OCI-LY1 (cell line): ENCODE measurements at regions not wholly inside any gene's neighbourhood (a gene's known extent, or its start where the extent isn't known, plus 50 kb on each side); places are given as distances from the start of the nearest gene placed in this dataset.

Experiments used
- H2AFZ ChIP-seq: fragments of 200-600 bp; sonication (generic), shearing (Covaris generic); 2 replicates; pipeline ENCODE4 v1.6.0; 2014; ENCODE audit warnings: antibody characterized with exemption, mild to moderate bottlenecking, low read length
- H3F3A ChIP-seq: fragments of 200-600 bp; sonication (generic), shearing (Covaris generic); 2 replicates; pipeline ENCODE4 v1.6.0; 2014; ENCODE audit warnings: mild to moderate bottlenecking, antibody characterized with exemption, low read length, moderate library complexity; ENCODE audit not compliant: insufficient read depth
- H3K27ac ChIP-seq: fragments of 200-600 bp; sonication (generic); 2 replicates; pipeline ENCODE4 v1.5.1; 2014; ENCODE audit warnings: low read length, mixed run types, mild to moderate bottlenecking, low read depth; ENCODE audit not compliant: poor library complexity, severe bottlenecking
- H3K27me3 ChIP-seq: fragments of 200-600 bp; sonication (generic); 2 replicates; pipeline ENCODE4 v1.6.0; 2014; ENCODE audit warnings: antibody characterized with exemption, mild to moderate bottlenecking, low read length, moderate library complexity; ENCODE audit not compliant: insufficient read depth
- H3K36me3 ChIP-seq: fragments of 200-600 bp; sonication (generic); 2 replicates; pipeline ENCODE4 v1.6.1; 2014; ENCODE audit warnings: mild to moderate bottlenecking, antibody characterized with exemption, low read length, moderate library complexity, mixed read lengths; ENCODE audit not compliant: insufficient read depth
- H3K4me1 ChIP-seq: fragments of 200-600 bp; sonication (generic); 2 replicates; pipeline ENCODE4 v1.5.1; 2014; ENCODE audit warnings: mild to moderate bottlenecking, low read length, moderate library complexity; ENCODE audit not compliant: insufficient read depth, severe bottlenecking
- H3K4me2 ChIP-seq: fragments of 200-600 bp; sonication (generic), shearing (Covaris generic); 2 replicates; pipeline ENCODE4 v1.6.1; 2014; ENCODE audit warnings: low read length
- H3K4me3 ChIP-seq: fragments of 200-600 bp; sonication (generic); 2 replicates; pipeline ENCODE4 v1.5.1; 2014; ENCODE audit warnings: low read length, low read depth, mild to moderate bottlenecking, mixed read lengths; ENCODE audit not compliant: poor library complexity, severe bottlenecking
- H3K79me2 ChIP-seq: fragments of 200-600 bp; shearing (Covaris generic); 2 replicates; pipeline ENCODE4 v1.6.1; 2016; ENCODE audit warnings: mixed run types, low read length, mixed read lengths; ENCODE audit not compliant: insufficient read depth
- H3K9ac ChIP-seq: fragments of 200-600 bp; sonication (generic), shearing (Covaris generic); 2 replicates; pipeline ENCODE4 v1.6.1; 2014; ENCODE audit warnings: mild to moderate bottlenecking, low read length, mixed read lengths
- H3K9me2 ChIP-seq: fragments of 200-600 bp; sonication (generic), shearing (Covaris generic); 2 replicates; pipeline ENCODE4 v1.6.1; 2014; ENCODE audit warnings: low read depth, mild to moderate bottlenecking, low read length, mixed read lengths
- H3K9me3 ChIP-seq: fragments of 200-600 bp; shearing (Covaris generic); 2 replicates; pipeline ENCODE4 v1.6.1; 2014; ENCODE audit warnings: low read length, mixed read lengths
- H4K20me1 ChIP-seq: fragments of 200-600 bp; sonication (generic), shearing (Covaris generic); 2 replicates; pipeline ENCODE4 v1.6.0; 2016; ENCODE audit warnings: mild to moderate bottlenecking, low read length; ENCODE audit not compliant: insufficient read depth
- CTCF ChIP-seq: fragments of 200-600 bp; sonication (generic), shearing (Covaris generic); IDR thresholded peaks from 2 replicates; pipeline ENCODE4 v1.5.1; 2017; ENCODE audit warnings: mild to moderate bottlenecking, antibody characterized with exemption, low read length, moderate library complexity, mixed read lengths
- EZH2 ChIP-seq: fragments of 200-600 bp; sonication (generic), shearing (Covaris generic); IDR thresholded peaks from 2 replicates; pipeline ENCODE4 v1.8.0; 2017; ENCODE audit warnings: borderline replicate concordance, mixed run types, mild to moderate bottlenecking, antibody characterized with exemption, low read length, moderate library complexity, mixed read lengths

GRCh38 chr1:177755851-177756560 is 213.9 kb downstream of the SEC16B start:
- TF ChIP-seq CTCF (no peak), EZH2 (no peak)
- Histone ChIP-seq H3K27ac (no peak overlapping the region), H2AFZ (no peak overlapping the region), H3K79me2 (no peaks in the 10 kb centered on the region), H3K4me1 (no peaks in the 10 kb centered on the region), H3K27me3 (no peaks in the 10 kb centered on the region), H4K20me1 (no peaks in the 10 kb centered on the region), H3F3A (no peaks in the 10 kb centered on the region), H3K4me3 (no peak overlapping the region), H3K4me2 (no peak overlapping the region), H3K36me3 (no peaks in the 10 kb centered on the region), H3K9ac (no peak overlapping the region), H3K9me3 (no peaks in the 10 kb centered on the region), H3K9me2 (no peaks in the 10 kb centered on the region)

GRCh38 chr1:177754603-177755002 is 215.3 kb downstream of the SEC16B start:
- Histone ChIP-seq H4K20me1 (no peaks in the 10 kb centered on the region), H3K27me3 (no peaks in the 10 kb centered on the region), H3K9ac (no peak overlapping the region), H3K27ac (no peak overlapping the region), H3K4me1 (no peaks in the 10 kb centered on the region), H3K79me2 (no peaks in the 10 kb centered on the region), H3K9me3 (no peaks in the 10 kb centered on the region), H3K4me2 (no peak overlapping the region), H2AFZ (no peak overlapping the region), H3K36me3 (no peaks in the 10 kb centered on the region), H3F3A (no peaks in the 10 kb centered on the region), H3K4me3 (no peak overlapping the region), H3K9me2 (no peaks in the 10 kb centered on the region)
- TF ChIP-seq CTCF = no peak
- TF ChIP-seq EZH2 = no peak

GRCh38 chr1:177753655-177754054 is 216.2 kb downstream of the SEC16B start:
- H4K20me1 ChIP-seq = no peaks in the 10 kb centered on the region
- H3K9me2 ChIP-seq = no peaks in the 10 kb centered on the region
- no peak overlapping the region for H2AFZ ChIP-seq
- H3K36me3 ChIP-seq = no peaks in the 10 kb centered on the region
- H3K9me3 ChIP-seq = no peaks in the 10 kb centered on the region
- H3K27me3 ChIP-seq = no peaks in the 10 kb centered on the region
- H3K4me3 ChIP-seq = no peak overlapping the region
- H3K27ac ChIP-seq = no peak overlapping the region
- no peaks in the 10 kb centered on the region for H3K4me1 ChIP-seq
- no peak overlapping the region for H3K4me2 ChIP-seq
- H3K9ac ChIP-seq = no peak overlapping the region
- no peaks in the 10 kb centered on the region for H3K79me2 ChIP-seq
- no peaks in the 10 kb centered on the region for H3F3A ChIP-seq
- no peak for TF ChIP-seq EZH2
- no peak for TF ChIP-seq CTCF
